Right lobe of liver (tissue), 6 donors: ENCODE measurements at regions not wholly inside any gene's neighbourhood (a gene's known extent, or its start where the extent isn't known, plus 50 kb on each side); places are given as distances from the start of the nearest gene placed in this dataset.

ENCODE experiments used
- ATAC-seq, 4 donors: fragments of 200-7000 bp; cut with Tn5 transposase; one replicate each; pipeline ENCODE4 v1.9.1; 2020; ENCODE audit warnings: mild to moderate bottlenecking in 4 of 4, moderate library complexity in 4 of 4
- DNase-seq, 3 donors: peaks; one replicate each; pipeline ENCODE4 v3.0.0-alpha.2; 2020
- H3K27ac ChIP-seq, 3 donors: fragments of 200-600 bp; one replicate each; pipeline ENCODE4 v1.8.0; 2022
- H3K27me3 ChIP-seq, 2 donors: fragments of 200-600 bp; one replicate each; pipeline ENCODE4 v1.8.0; 2022
- H3K36me3 ChIP-seq, 4 donors: fragments of 200-600 bp; sonication (generic) in 1 of 4; one replicate each; pipeline versions ENCODE4 v1.5.1 to v1.8.0; 2017 to 2022; ENCODE audit warnings: control low read depth in 1 of 4
- H3K4me1 ChIP-seq, 4 donors: fragments of 200-600 bp; sonication (generic) in 1 of 4; one replicate each; pipeline versions ENCODE4 v1.5.1 to v1.8.0; 2017 to 2022; ENCODE audit warnings: control low read depth in 1 of 4
- H3K4me3 ChIP-seq, 3 donors: fragments of 200-600 bp; one replicate each; pipeline ENCODE4 v1.8.0; 2022
- H3K9me3 ChIP-seq, 4 donors: fragments of 200-600 bp; sonication (generic) in 1 of 4; one replicate each; pipeline versions ENCODE4 v1.5.1 to v1.8.0; 2017 to 2022; ENCODE audit warnings: control low read depth in 1 of 4
- POLR2A ChIP-seq: fragments of 450-650 bp; IDR thresholded peaks from one replicate; pipeline ENCODE4 v1.6.1; 2017; ENCODE audit warnings: antibody characterized with exemption, mild to moderate bottlenecking
- WGBS: methylation state at CpG from one replicate; pipeline ENCODE4 v1.1.6; 2018; ENCODE audit warnings: low coverage, low lambda C conversion rate; ENCODE audit not compliant: insufficient coverage; ENCODE audit errors: missing lambda C conversion rate; 5-methylcytosine and 5-hydroxymethylcytosine counted together
- intact Hi-C, 2 donors: fragments of 100-400 bp; cut with DNase I; formaldehyde crosslinking; loops; one replicate each; pipeline versions ENCODE4 v1.11.2 to v1.14.1; 2022
- TF ChIP-seq, protein P1 (sequence below), 4 donors: fragments of 200-600 bp in 3 of 4; fragments of 450-650 bp in 1 of 4; IDR thresholded peaks; one replicate each; pipeline versions ENCODE4 v1.5.1 to v1.8.0; 2016 to 2022; ENCODE audit warnings: antibody characterized with exemption in 4 of 4, mild to moderate bottlenecking in 2 of 4
- donor health status: DM: no; HTN: yes; CAD: no.
- donor health status: DM: no; HTN: no; CAD: no.
- donor health status: DM: no; HTN: no; CAD: no.
- donor health status: DM: no; HTN: yes; CAD: no.
- donor health status: DM: no; HTN: yes; CAD: no.

- H3K27me3 ChIP-seq: no peaks in the 10 kb centered on the region
- H3K36me3 ChIP-seq: no peaks in the 10 kb centered on the region
- intact Hi-C loops: no loop called here
- no peaks in the 10 kb centered on the region for H3K9me3 ChIP-seq
- ATAC-seq (no peak), DNase-seq (no peak)
- H3K4me1 ChIP-seq: no peaks in the 10 kb centered on the region
- no peak overlapping the region for H3K27ac ChIP-seq
- H3K4me3 ChIP-seq: no peak overlapping the region
- WGBS: 60% methylated on average over 2 of the region's 2 CpGs
- no peak for TF ChIP-seq POLR2A
- TF ChIP-seq, protein P1, sequence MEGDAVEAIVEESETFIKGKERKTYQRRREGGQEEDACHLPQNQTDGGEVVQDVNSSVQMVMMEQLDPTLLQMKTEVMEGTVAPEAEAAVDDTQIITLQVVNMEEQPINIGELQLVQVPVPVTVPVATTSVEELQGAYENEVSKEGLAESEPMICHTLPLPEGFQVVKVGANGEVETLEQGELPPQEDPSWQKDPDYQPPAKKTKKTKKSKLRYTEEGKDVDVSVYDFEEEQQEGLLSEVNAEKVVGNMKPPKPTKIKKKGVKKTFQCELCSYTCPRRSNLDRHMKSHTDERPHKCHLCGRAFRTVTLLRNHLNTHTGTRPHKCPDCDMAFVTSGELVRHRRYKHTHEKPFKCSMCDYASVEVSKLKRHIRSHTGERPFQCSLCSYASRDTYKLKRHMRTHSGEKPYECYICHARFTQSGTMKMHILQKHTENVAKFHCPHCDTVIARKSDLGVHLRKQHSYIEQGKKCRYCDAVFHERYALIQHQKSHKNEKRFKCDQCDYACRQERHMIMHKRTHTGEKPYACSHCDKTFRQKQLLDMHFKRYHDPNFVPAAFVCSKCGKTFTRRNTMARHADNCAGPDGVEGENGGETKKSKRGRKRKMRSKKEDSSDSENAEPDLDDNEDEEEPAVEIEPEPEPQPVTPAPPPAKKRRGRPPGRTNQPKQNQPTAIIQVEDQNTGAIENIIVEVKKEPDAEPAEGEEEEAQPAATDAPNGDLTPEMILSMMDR (IDR thresholded peaks at IDR 0.05): no peak
Observed at GRCh38 chr11:38274031-38274430, 1676.0 kb upstream of the RAG2 start.

GRCh38 chr11:38272376-38272775 lies 1674.3 kb upstream of the RAG2 start:
- no peak for DNase-seq
- no peak overlapping the region for H3K4me3 ChIP-seq
- 58% methylated on average over 4 of the region's 4 CpGs for WGBS
- no peak for ATAC-seq
- H3K4me1 ChIP-seq: no peaks in the 10 kb centered on the region
- H3K36me3 ChIP-seq: no peaks in the 10 kb centered on the region
- H3K27me3 ChIP-seq: no peaks in the 10 kb centered on the region
- H3K9me3 ChIP-seq: no peaks in the 10 kb centered on the region
- H3K27ac ChIP-seq: no peak overlapping the region
- intact Hi-C loops: no loop called here
- TF ChIP-seq, protein P1 (IDR thresholded peaks at IDR 0.05): no peak
- no peak for TF ChIP-seq POLR2A

GRCh38 chr11:38266691-38267090 lies 1668.7 kb upstream of the RAG2 start:
- no peaks in the 10 kb centered on the region for H3K4me1 ChIP-seq
- no peak overlapping the region for H3K27ac ChIP-seq
- H3K36me3 ChIP-seq: no peaks in the 10 kb centered on the region
- ATAC-seq (no peak), DNase-seq (no peak)
- 38% methylated on average over 3 of the region's 3 CpGs for WGBS
- TF ChIP-seq, protein P1 (IDR thresholded peaks at IDR 0.05): no peak
- TF ChIP-seq POLR2A: no peak
- intact Hi-C loops: no loop called here
- no peaks in the 10 kb centered on the region for H3K9me3 ChIP-seq
- no peak overlapping the region for H3K4me3 ChIP-seq
- H3K27me3 ChIP-seq: no peaks in the 10 kb centered on the region

- Histone ChIP-seq H3K27me3 (no peaks in the 10 kb centered on the region), H3K9me3 (no peaks in the 10 kb centered on the region), H3K4me1 (no peaks in the 10 kb centered on the region), H3K27ac (no peak overlapping the region), H3K4me3 (no peak overlapping the region), H3K36me3 (no peaks in the 10 kb centered on the region)
- TF ChIP-seq POLR2A: no peak
- TF ChIP-seq, protein P1 (IDR thresholded peaks at IDR 0.05): no peak
- ATAC-seq (no peak), DNase-seq (no peak)
- intact Hi-C loops: no loop called here
Observed at GRCh38 chr11:38256436-38256835, 1658.4 kb upstream of the RAG2 start.

GRCh38 chr11:38254913-38255312 lies 1656.9 kb upstream of the RAG2 start:
- no peaks in the 10 kb centered on the region for H3K27me3 ChIP-seq
- ATAC-seq (no peak), DNase-seq (no peak)
- no peaks in the 10 kb centered on the region for H3K4me1 ChIP-seq
- H3K27ac ChIP-seq: no peak overlapping the region
- TF ChIP-seq POLR2A: no peak
- TF ChIP-seq, protein P1 (IDR thresholded peaks at IDR 0.05): no peak
- no peaks in the 10 kb centered on the region for H3K9me3 ChIP-seq
- intact Hi-C loops: no loop called here
- no peak overlapping the region for H3K4me3 ChIP-seq
- H3K36me3 ChIP-seq: no peaks in the 10 kb centered on the region
- 64% methylated on average over 2 of the region's 2 CpGs for WGBS
